Glomerular visceral epithelial cell (primary cell): ENCODE measurements at regions not wholly inside any gene's neighbourhood (a gene's known extent, or its start where the extent isn't known, plus 50 kb on each side); places are given as distances from the start of the nearest gene placed in this dataset.

Experiments used
- DNase-seq: peaks from one replicate; pipeline ENCODE4 v3.0.0-alpha.2; 2016; ENCODE audit errors: extremely low spot score

GRCh38 chr2:74759986-74760385 lies 73.9 kb upstream of the HK2 start:
- DNase-seq = no peak

- DNase-seq = no peak
Observed at GRCh38 chr2:74760875-74761630, 72.9 kb upstream of the HK2 start.

GRCh38 chr2:74762789-74763188 lies 71.1 kb upstream of the HK2 start:
- no peak for DNase-seq

- DNase-seq = no peak
Observed at GRCh38 chr2:74763962-74764428, 69.9 kb upstream of the HK2 start.

GRCh38 chr2:74764429-74765272 lies 69.3 kb upstream of the HK2 start:
- DNase-seq = no peak

- DNase-seq = no peak
Observed at GRCh38 chr2:74766780-74767179, 67.1 kb upstream of the HK2 start.

- DNase-seq = peak; percentile 17
Observed at GRCh38 chr2:74767618-74768017, 66.3 kb upstream of the HK2 start.

- no peak for DNase-seq
Observed at GRCh38 chr2:74768401-74768914, 65.5 kb upstream of the HK2 start.

- DNase-seq = no peak
Observed at GRCh38 chr2:74772046-74772445, 61.9 kb upstream of the HK2 start.

GRCh38 chr2:74777161-74777900 lies 56.6 kb upstream of the HK2 start:
- DNase-seq = no peak

GRCh38 chr2:74778381-74779264 lies 55.3 kb upstream of the HK2 start:
- DNase-seq = peak; percentile 8

- DNase-seq = no peak
Observed at GRCh38 chr2:74779265-74779558, 54.7 kb upstream of the HK2 start.

- DNase-seq = no peak
Observed at GRCh38 chr2:74779587-74780135, 54.3 kb upstream of the HK2 start.
